NCI-H1694 (cell line): ENCODE measurements at regions not wholly inside any gene's neighbourhood (a gene's known extent, or its start where the extent isn't known, plus 50 kb on each side); places are given as distances from the start of the nearest gene placed in this dataset.

Experiments
- DNase-seq: peaks from one replicate; lab custom pipeline; 2025; lab: John Stamatoyannopoulos, UW

- DNase-seq, result no peak
These were observed 50.2 kb upstream of the DAB2IP start for GRCh38 chr9:121601194-121601593.
